ENCODE measurements at regions not wholly inside any gene's neighbourhood (a gene's known extent, or its start where the extent isn't known, plus 50 kb on each side); places are given as distances from the start of the nearest gene placed in this dataset.

- TF ChIP-seq CTCF (IDR thresholded peaks at IDR 0.05) = no peak
- no peak for TF ChIP-seq JUN (CRISPR knock-in tag; IDR thresholded peaks at IDR 0.05)
- no peak for TF ChIP-seq CREB1 (CRISPR knock-in tag; IDR thresholded peaks at IDR 0.05)
These were observed 280.0 kb upstream of the PCDH18 start for GRCh38 chr4:137812258-137812657.
